GM06990 (cell line): ENCODE measurements at regions not wholly inside any gene's neighbourhood (a gene's known extent, or its start where the extent isn't known, plus 50 kb on each side); places are given as distances from the start of the nearest gene placed in this dataset.
"Not testable (repeated sequence)": the region's sequence is repeated elsewhere in the genome, so short reads cannot be mapped to it uniquely, and the experiment has no call there.

Experiments used
- DNase-seq: peaks from one replicate; pipeline ENCODE4 v3.0.0-alpha.2; 2011; ENCODE audit not compliant: insufficient read length; ENCODE audit errors: extremely low read depth
- H3K27me3 ChIP-seq: replicated peaks from 2 replicates; pipeline ENCODE4 v1.6.0; 2011; ENCODE audit warnings: low read length; ENCODE audit not compliant: control insufficient read depth, insufficient read depth
- H3K36me3 ChIP-seq: 2 replicates; pipeline ENCODE4 v1.5.1; 2011; ENCODE audit warnings: low read length; ENCODE audit not compliant: control insufficient read depth, insufficient read depth
- H3K4me3 ChIP-seq: replicated peaks from 2 replicates; pipeline ENCODE4 v1.5.1; 2011; ENCODE audit warnings: low read depth, mild to moderate bottlenecking, control low read depth, low read length
- TF ChIP-seq, protein P1 (sequence below): IDR thresholded peaks from 2 replicates; pipeline ENCODE4 v1.5.1; 2011; ENCODE audit warnings: low read length, control low read depth, mild to moderate bottlenecking, inconsistent platforms; ENCODE audit not compliant: insufficient read depth, poor library complexity, severe bottlenecking

DNA sequence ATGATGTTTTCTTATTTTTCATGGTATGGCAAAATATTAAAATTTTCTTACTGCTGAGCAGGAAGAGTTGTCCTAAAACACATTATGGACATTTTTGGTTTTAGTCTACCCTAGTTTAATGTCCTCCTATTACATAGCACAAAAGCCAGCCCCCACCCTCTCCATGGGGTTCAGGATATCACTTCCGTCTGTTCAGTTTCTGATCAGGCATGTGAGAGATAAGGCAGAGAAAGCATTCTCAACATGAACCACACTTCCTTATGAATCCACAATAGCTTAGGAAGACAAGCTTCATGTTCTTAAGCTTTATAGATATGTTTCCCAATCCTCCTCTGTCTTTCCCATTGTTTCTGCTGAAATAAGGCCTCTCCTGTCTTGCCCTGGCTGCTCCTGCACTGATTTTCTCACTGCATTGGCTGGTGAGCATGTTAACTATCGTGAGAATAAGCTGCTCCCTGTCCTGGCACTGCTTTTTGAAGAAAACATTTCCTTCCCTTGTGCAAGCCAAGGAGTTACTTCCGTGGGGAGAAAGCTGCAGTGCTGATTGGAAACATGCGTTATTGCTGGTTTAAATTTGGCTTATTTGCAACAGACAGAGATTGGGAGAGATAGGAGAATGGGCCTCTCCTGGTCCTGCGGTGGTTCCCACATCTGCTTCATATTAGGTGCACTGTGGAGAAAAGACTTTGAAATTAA lies 260.3 kb upstream of the RPS23 start:
- H3K36me3 ChIP-seq = no peaks in the 10 kb centered on the region
- TF ChIP-seq, protein P1, sequence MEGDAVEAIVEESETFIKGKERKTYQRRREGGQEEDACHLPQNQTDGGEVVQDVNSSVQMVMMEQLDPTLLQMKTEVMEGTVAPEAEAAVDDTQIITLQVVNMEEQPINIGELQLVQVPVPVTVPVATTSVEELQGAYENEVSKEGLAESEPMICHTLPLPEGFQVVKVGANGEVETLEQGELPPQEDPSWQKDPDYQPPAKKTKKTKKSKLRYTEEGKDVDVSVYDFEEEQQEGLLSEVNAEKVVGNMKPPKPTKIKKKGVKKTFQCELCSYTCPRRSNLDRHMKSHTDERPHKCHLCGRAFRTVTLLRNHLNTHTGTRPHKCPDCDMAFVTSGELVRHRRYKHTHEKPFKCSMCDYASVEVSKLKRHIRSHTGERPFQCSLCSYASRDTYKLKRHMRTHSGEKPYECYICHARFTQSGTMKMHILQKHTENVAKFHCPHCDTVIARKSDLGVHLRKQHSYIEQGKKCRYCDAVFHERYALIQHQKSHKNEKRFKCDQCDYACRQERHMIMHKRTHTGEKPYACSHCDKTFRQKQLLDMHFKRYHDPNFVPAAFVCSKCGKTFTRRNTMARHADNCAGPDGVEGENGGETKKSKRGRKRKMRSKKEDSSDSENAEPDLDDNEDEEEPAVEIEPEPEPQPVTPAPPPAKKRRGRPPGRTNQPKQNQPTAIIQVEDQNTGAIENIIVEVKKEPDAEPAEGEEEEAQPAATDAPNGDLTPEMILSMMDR = no peak
- no peak for DNase-seq
- H3K27me3 ChIP-seq = no peaks in the 10 kb centered on the region
- H3K4me3 ChIP-seq = no peak overlapping the region

DNA sequence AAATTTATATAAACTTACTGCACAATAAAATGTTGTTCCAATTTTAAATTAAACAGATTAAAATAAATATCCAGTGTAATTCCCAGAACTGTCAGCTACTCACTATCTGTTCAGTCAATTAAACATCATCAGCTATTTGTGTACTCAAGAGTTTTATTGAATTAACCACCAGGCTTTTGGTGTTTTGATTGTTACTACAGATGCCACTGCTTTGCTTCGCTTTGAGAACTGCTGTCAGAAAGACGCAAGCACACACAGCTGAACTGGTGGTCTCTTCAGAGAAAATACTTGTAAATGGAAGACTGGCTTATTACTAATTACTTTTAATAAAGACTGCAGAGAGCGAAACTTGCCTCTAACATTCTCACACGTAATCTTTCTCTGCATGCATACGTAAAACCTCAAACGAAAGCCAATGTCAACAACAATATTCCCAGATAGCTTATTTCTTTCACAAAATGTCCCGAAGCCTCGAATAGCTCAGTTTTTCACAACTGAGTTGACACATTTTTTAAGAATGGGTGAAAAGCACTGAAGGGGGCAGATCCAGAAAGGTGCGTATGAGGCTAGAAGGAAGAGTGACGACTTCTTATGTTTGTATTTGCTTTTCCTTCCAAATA lies 259.6 kb upstream of the RPS23 start:
- TF ChIP-seq, protein P1 = no peak
- Histone ChIP-seq H3K27me3 (no peaks in the 10 kb centered on the region), H3K4me3 (no peak overlapping the region), H3K36me3 (no peaks in the 10 kb centered on the region)
- DNase-seq = no peak

GRCh38 chr5:82534986-82535385 lies 256.8 kb upstream of the RPS23 start:
- TF ChIP-seq, protein P1 = no peak
- no peaks in the 10 kb centered on the region for H3K36me3 ChIP-seq
- no peak overlapping the region for H3K4me3 ChIP-seq
- DNase-seq = no peak
- no peaks in the 10 kb centered on the region for H3K27me3 ChIP-seq

GRCh38 chr5:82532075-82532474 lies 253.9 kb upstream of the RPS23 start:
- not testable (repeated sequence) for H3K36me3 ChIP-seq, H3K4me3 ChIP-seq, H3K27me3 ChIP-seq, DNase-seq

DNA sequence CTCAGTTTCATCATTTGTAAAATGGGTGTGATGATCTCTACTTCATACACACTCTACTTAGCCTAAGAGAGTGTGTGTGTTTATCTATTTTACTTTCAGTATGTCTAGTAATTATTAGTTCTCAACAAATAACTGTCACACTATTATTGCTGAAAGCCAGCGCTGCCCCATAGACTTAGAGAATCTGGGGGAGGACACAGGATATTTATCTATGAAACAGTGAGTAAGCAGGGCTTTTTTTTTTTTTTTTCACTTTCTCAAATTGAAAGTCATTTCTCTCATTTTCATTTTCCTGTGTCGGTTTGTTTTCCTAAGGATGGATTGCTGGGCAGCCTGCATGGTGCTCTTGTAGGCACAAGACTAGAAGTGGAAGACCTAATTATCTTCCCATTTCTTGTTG lies 248.4 kb upstream of the RPS23 start:
- H3K4me3 ChIP-seq = no peak overlapping the region
- TF ChIP-seq, protein P1 = no peak
- no peak for DNase-seq
- H3K36me3 ChIP-seq = no peaks in the 10 kb centered on the region
- H3K27me3 ChIP-seq = no peaks in the 10 kb centered on the region

DNA sequence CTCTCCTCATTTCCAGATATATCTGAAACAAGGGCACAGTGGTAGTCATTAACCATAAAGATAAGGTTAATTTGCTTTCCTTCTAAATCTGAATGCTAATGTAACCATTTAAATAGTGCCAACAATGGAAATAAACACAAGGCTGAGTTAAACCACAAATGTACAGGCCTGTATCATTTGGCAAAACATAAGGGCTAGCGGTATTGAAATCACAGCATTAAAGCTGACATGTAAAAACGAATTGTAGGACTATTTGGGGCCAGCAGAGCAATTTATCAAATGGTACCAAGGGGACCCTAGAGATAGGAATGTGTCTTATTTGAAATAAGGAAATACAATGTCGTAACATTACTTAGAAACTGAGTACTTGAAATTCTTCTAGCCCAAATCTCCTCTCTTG lies 247.5 kb upstream of the RPS23 start:
- no peak for DNase-seq
- Histone ChIP-seq H3K4me3 (no peak overlapping the region), H3K27me3 (no peaks in the 10 kb centered on the region), H3K36me3 (no peaks in the 10 kb centered on the region)
- TF ChIP-seq, protein P1 = no peak
